ENCODE measurements at regions not wholly inside any gene's neighbourhood (a gene's known extent, or its start where the extent isn't known, plus 50 kb on each side); places are given as distances from the start of the nearest gene placed in this dataset.

DNA sequence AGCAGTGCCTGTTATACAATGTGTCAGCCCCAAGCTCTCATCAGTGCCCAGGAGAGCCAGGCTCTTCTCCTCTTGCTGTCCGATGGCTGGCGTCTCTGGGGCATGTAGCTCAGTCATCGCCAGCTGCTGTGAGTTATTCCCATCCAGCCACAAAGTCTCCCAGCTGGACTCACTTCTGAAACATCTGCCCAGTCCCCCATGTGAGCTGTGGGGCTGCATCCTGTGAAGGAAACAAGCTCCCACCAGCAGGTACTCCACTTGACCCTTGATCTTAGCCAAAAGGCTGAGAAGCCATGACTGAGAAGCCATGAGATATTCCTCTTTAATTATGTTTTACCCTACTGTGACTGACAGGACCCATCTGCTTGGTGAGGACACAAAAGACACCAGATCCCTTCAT lies 212.7 kb upstream of the IGFBP3 start:
- no peaks in the 10 kb centered on the region for H3K36me3 ChIP-seq (ENCODE audit: insufficient read depth, low read length)
- DNase-seq (ENCODE audit: insufficient read length, low spot score, missing footprints): no peak
- no peaks in the 10 kb centered on the region for H4K20me1 ChIP-seq (ENCODE audit: insufficient read depth, low read length)
- no peak overlapping the region for H3K4me2 ChIP-seq (ENCODE audit: insufficient read depth, low read length)
- no peaks in the 10 kb centered on the region for H3K9me3 ChIP-seq (ENCODE audit: low read depth, low read length)
- no peak overlapping the region for H3K27ac ChIP-seq (ENCODE audit: low read depth, low read length)
- TF ChIP-seq, protein P1, sequence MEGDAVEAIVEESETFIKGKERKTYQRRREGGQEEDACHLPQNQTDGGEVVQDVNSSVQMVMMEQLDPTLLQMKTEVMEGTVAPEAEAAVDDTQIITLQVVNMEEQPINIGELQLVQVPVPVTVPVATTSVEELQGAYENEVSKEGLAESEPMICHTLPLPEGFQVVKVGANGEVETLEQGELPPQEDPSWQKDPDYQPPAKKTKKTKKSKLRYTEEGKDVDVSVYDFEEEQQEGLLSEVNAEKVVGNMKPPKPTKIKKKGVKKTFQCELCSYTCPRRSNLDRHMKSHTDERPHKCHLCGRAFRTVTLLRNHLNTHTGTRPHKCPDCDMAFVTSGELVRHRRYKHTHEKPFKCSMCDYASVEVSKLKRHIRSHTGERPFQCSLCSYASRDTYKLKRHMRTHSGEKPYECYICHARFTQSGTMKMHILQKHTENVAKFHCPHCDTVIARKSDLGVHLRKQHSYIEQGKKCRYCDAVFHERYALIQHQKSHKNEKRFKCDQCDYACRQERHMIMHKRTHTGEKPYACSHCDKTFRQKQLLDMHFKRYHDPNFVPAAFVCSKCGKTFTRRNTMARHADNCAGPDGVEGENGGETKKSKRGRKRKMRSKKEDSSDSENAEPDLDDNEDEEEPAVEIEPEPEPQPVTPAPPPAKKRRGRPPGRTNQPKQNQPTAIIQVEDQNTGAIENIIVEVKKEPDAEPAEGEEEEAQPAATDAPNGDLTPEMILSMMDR (IDR thresholded peaks at IDR 0.05; ENCODE audit: extremely low read depth, low read depth, low read length): no peak
- H2AFZ ChIP-seq (ENCODE audit: low read length): no peak overlapping the region
- H3K4me1 ChIP-seq (ENCODE audit: insufficient read depth, low read length): peaks cover 13% of the 10 kb centered on the region
- no peaks in the 10 kb centered on the region for H3K27me3 ChIP-seq (ENCODE audit: insufficient read depth, low read length)
- no peak overlapping the region for H3K4me3 ChIP-seq (ENCODE audit: insufficient read depth, low read length)
- no peaks in the 10 kb centered on the region for H3K79me2 ChIP-seq (ENCODE audit: insufficient read depth, low read length)

DNA sequence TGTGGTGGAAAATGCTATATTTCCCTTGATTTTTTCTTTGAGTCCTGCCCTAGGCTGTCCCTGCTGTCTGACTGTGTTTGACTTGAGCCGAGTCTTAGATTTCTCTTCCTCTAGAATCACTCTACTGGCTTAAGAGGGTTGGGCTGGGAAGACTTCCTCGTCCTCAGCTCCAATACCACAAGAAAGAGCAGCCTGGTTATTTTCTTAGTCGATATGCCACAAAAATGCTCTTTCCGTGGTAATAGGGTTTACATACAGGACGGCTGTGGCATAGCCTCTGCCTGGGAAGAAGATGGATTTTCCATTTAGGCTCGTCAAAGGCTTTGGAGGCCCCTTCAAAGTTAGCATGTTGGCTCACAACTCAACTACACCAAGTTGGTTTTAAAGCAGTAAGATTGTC lies 212.0 kb upstream of the IGFBP3 start:
- Histone ChIP-seq H2AFZ (ENCODE audit: low read length) (peak overlapping the region; percentile 67), H3K4me3 (ENCODE audit: insufficient read depth, low read length) (no peak overlapping the region), H3K27me3 (ENCODE audit: insufficient read depth, low read length) (no peaks in the 10 kb centered on the region), H4K20me1 (ENCODE audit: insufficient read depth, low read length) (no peaks in the 10 kb centered on the region), H3K27ac (ENCODE audit: low read depth, low read length) (no peak overlapping the region), H3K9me3 (ENCODE audit: low read depth, low read length) (no peaks in the 10 kb centered on the region), H3K4me2 (ENCODE audit: insufficient read depth, low read length) (no peak overlapping the region), H3K36me3 (ENCODE audit: insufficient read depth, low read length) (no peaks in the 10 kb centered on the region), H3K4me1 (ENCODE audit: insufficient read depth, low read length) (peaks cover 13% of the 10 kb centered on the region), H3K79me2 (ENCODE audit: insufficient read depth, low read length) (no peaks in the 10 kb centered on the region)
- TF ChIP-seq, protein P1 (IDR thresholded peaks at IDR 0.05; ENCODE audit: extremely low read depth, low read depth, low read length): no peak
- no peak for DNase-seq (ENCODE audit: insufficient read length, low spot score, missing footprints)

DNA sequence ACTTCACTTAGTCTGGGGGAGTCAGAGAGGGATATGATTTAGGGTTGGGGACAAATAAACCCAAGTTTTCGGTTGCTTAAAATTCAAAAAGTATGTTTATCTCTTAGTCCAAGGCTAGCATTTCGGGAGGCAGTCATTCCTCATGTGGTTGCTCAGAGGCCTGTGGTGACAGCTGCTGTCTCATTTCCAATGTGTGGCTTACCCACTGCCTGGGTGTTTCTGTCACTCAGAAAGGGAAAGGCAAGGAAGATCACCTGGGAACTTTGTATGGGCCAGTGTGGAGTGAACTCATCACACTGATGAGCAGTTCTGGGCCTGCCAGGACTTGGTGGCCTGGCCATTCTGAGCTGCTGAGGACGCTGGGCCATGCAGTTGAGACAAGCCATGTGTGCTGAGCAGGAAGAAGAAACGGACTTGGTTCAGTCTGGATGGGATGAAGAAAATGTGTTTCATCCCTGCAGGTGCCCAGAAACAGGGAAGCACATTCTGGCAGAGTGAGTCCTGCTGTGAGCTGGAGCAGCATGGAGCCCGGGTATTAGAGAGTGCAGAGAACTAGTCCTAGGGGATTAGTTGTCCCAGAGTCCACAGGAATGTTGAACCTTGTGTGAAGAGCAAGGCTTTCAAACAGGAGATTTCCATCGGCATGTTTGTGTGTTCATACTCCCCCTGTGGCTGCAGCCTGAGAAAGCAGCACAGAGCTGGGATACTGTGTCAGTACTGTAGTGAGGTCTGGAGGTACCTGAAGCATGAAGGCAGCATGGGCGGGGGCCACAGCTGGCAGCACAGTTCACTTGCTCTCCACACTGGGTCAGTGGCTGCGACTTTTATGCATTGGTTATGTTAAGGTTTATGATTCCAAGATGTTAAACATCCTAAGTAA lies 211.1 kb upstream of the IGFBP3 start:
- Histone ChIP-seq H3K27ac (ENCODE audit: low read depth, low read length) (no peak overlapping the region), H4K20me1 (ENCODE audit: insufficient read depth, low read length) (no peaks in the 10 kb centered on the region)
- no peak for DNase-seq (ENCODE audit: insufficient read length, low spot score, missing footprints)

DNA sequence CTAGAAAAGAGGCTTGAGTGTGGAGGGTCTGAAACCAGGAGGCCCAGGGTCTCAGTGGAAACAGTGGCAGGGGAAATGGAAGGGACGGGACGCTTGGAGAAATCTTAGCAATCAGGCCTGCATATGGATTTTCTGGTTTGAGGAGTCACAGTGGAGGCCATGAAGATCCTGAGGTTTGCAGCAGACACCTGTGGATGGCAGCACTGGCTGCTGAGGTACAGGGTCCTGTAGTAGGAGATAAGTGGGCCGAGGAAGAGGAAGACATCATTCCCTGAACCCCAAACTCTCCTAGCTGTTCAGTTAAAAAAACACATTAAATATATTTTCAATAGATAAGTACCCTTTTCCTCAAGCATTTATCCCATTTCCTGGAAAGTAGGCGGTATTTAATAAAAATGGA lies 208.8 kb upstream of the IGFBP3 start:
- H3K79me2 ChIP-seq (ENCODE audit: insufficient read depth, low read length): no peaks in the 10 kb centered on the region
- H3K4me2 ChIP-seq (ENCODE audit: insufficient read depth, low read length): no peak overlapping the region
- no peak for DNase-seq (ENCODE audit: insufficient read length, low spot score, missing footprints)
- H4K20me1 ChIP-seq (ENCODE audit: insufficient read depth, low read length): no peaks in the 10 kb centered on the region
- TF ChIP-seq, protein P1 (IDR thresholded peaks at IDR 0.05; ENCODE audit: extremely low read depth, low read depth, low read length): no peak
- no peaks in the 10 kb centered on the region for H3K9me3 ChIP-seq (ENCODE audit: low read depth, low read length)
- H3K4me1 ChIP-seq (ENCODE audit: insufficient read depth, low read length): peaks cover 13% of the 10 kb centered on the region
- H3K4me3 ChIP-seq (ENCODE audit: insufficient read depth, low read length): no peak overlapping the region
- H2AFZ ChIP-seq (ENCODE audit: low read length): no peak overlapping the region
- no peaks in the 10 kb centered on the region for H3K36me3 ChIP-seq (ENCODE audit: insufficient read depth, low read length)
- H3K27ac ChIP-seq (ENCODE audit: low read depth, low read length): no peak overlapping the region
- no peaks in the 10 kb centered on the region for H3K27me3 ChIP-seq (ENCODE audit: insufficient read depth, low read length)

More for the DNA sequence above, 211.1 kb upstream of the IGFBP3 start:
- TF ChIP-seq, protein P1 (IDR thresholded peaks at IDR 0.05; ENCODE audit: extremely low read depth, low read depth, low read length): peak; percentile 33
- Histone ChIP-seq H3K9me3 (ENCODE audit: low read depth, low read length) (no peaks in the 10 kb centered on the region), H3K4me2 (ENCODE audit: insufficient read depth, low read length) (no peak overlapping the region), H2AFZ (ENCODE audit: low read length) (peak overlapping the region; percentile 1), H3K79me2 (ENCODE audit: insufficient read depth, low read length) (no peaks in the 10 kb centered on the region), H3K4me1 (ENCODE audit: insufficient read depth, low read length) (peaks cover 13% of the 10 kb centered on the region), H3K4me3 (ENCODE audit: insufficient read depth, low read length) (no peak overlapping the region), H3K27me3 (ENCODE audit: insufficient read depth, low read length) (no peaks in the 10 kb centered on the region), H3K36me3 (ENCODE audit: insufficient read depth, low read length) (no peaks in the 10 kb centered on the region)

Data from osteoblast (primary cell).